ENCODE measurements at regions not wholly inside any gene's neighbourhood (a gene's known extent, or its start where the extent isn't known, plus 50 kb on each side); places are given as distances from the start of the nearest gene placed in this dataset.
"Not testable (repeated sequence)": the region's sequence is repeated elsewhere in the genome, so short reads cannot be mapped to it uniquely, and the experiment has no call there.

GRCh38 chr17:63295839-63296590 is 150.1 kb downstream of the CYB561 start:
- Mint-ChIP-seq H3K27me3 (peaks cover 0 to 6% of the 10 kb centered on the region in 2 donors), H3K36me3 (peaks cover 2 to 14% of the 10 kb centered on the region in 2 donors), H3K27ac (no peak overlapping the region), H3K9me3 (peaks cover 11 to 19% of the 10 kb centered on the region in 2 donors), H3K4me1 (peaks cover 0 to 3% of the 10 kb centered on the region in 2 donors), H3K4me3 (no peak overlapping the region)
- ATAC-seq (replicated peaks) (peak in 1 of 2 donors; percentile 29), DNase-seq (no peak)

GRCh38 chr17:63298916-63299315 is 147.2 kb downstream of the CYB561 start:
- not testable (repeated sequence) for DNase-seq; ATAC-seq (replicated peaks); H3K27ac Mint-ChIP-seq; H3K4me1 Mint-ChIP-seq; H3K4me3 Mint-ChIP-seq; H3K27me3 Mint-ChIP-seq
- Mint-ChIP-seq H3K9me3 (peaks cover 18 to 34% of the 10 kb centered on the region in 2 donors), H3K36me3 (peaks cover 17 to 18% of the 10 kb centered on the region in 2 donors)

- no peak for DNase-seq
- no peaks in the 10 kb centered on the region for H3K27me3 Mint-ChIP-seq
- no peak for ATAC-seq (replicated peaks)
- peaks cover 7 to 19% of the 10 kb centered on the region in 2 donors for H3K9me3 Mint-ChIP-seq
- no peak overlapping the region for H3K4me3 Mint-ChIP-seq
- no peak overlapping the region for H3K27ac Mint-ChIP-seq
- peaks cover 4 to 6% of the 10 kb centered on the region in 2 donors for H3K4me1 Mint-ChIP-seq
- peaks cover 6 to 18% of the 10 kb centered on the region in 2 donors for H3K36me3 Mint-ChIP-seq
These were observed 141.3 kb downstream of the CYB561 start for GRCh38 chr17:63304704-63305261.

GRCh38 chr17:63305857-63306256 is 140.2 kb downstream of the CYB561 start:
- Mint-ChIP-seq H3K9me3 (peaks cover 7 to 19% of the 10 kb centered on the region in 2 donors), H3K27ac (peak overlapping the region; percentile 56), H3K27me3 (no peaks in the 10 kb centered on the region), H3K4me1 (peaks cover 4 to 6% of the 10 kb centered on the region in 2 donors), H3K36me3 (peaks cover 6 to 18% of the 10 kb centered on the region in 2 donors), H3K4me3 (no peak overlapping the region)
- no peak for DNase-seq
- no peak for ATAC-seq (replicated peaks)

- Mint-ChIP-seq H3K27ac (no peak overlapping the region), H3K27me3 (no peaks in the 10 kb centered on the region), H3K9me3 (peaks cover 7 to 16% of the 10 kb centered on the region in 2 donors), H3K36me3 (peaks cover 6 to 18% of the 10 kb centered on the region in 2 donors), H3K4me3 (no peak overlapping the region), H3K4me1 (peaks cover 4 to 11% of the 10 kb centered on the region in 2 donors)
- peak; percentile 76 to 82 for ATAC-seq (replicated peaks)
- DNase-seq = no peak
These were observed 139.3 kb downstream of the CYB561 start for GRCh38 chr17:63306855-63307254.

GRCh38 chr17:63308272-63308671 is 137.8 kb downstream of the CYB561 start:
- Mint-ChIP-seq H3K27ac (no peak overlapping the region), H3K9me3 (peaks cover 3 to 10% of the 10 kb centered on the region in 2 donors), H3K27me3 (no peaks in the 10 kb centered on the region), H3K36me3 (peaks cover 6 to 9% of the 10 kb centered on the region in 2 donors), H3K4me3 (no peak overlapping the region), H3K4me1 (peaks cover 4 to 12% of the 10 kb centered on the region in 2 donors)
- DNase-seq = no peak
- ATAC-seq (replicated peaks) = no peak

GRCh38 chr17:63309021-63309420 is 137.1 kb downstream of the CYB561 start:
- DNase-seq (no peak), ATAC-seq (replicated peaks) (peak; percentile 58 to 76)
- Mint-ChIP-seq H3K4me3 (no peak overlapping the region), H3K27me3 (no peaks in the 10 kb centered on the region), H3K27ac (no peak overlapping the region), H3K36me3 (peaks cover 0 to 2% of the 10 kb centered on the region in 2 donors), H3K9me3 (peaks cover 0 to 3% of the 10 kb centered on the region in 2 donors), H3K4me1 (peaks cover 4 to 12% of the 10 kb centered on the region in 2 donors)

GRCh38 chr17:63311416-63311937 is 134.6 kb downstream of the CYB561 start:
- no peak for DNase-seq
- Mint-ChIP-seq H3K27ac (no peak overlapping the region), H3K27me3 (no peaks in the 10 kb centered on the region), H3K9me3 (no peaks in the 10 kb centered on the region), H3K4me3 (no peak overlapping the region), H3K4me1 (peaks cover 4 to 12% of the 10 kb centered on the region in 2 donors), H3K36me3 (peaks cover 3 to 4% of the 10 kb centered on the region in 2 donors)
- peak; percentile 56 to 63 for ATAC-seq (replicated peaks)

- peaks cover 0 to 5% of the 10 kb centered on the region in 2 donors for H3K4me1 Mint-ChIP-seq
- ATAC-seq (replicated peaks) (no peak), DNase-seq (no peak)
- no peak overlapping the region for H3K27ac Mint-ChIP-seq
- H3K9me3 Mint-ChIP-seq = no peaks in the 10 kb centered on the region
- no peaks in the 10 kb centered on the region for H3K27me3 Mint-ChIP-seq
- peaks cover 3 to 7% of the 10 kb centered on the region in 2 donors for H3K36me3 Mint-ChIP-seq
- H3K4me3 Mint-ChIP-seq = no peak overlapping the region
These were observed 131.3 kb downstream of the CYB561 start for GRCh38 chr17:63314761-63315160.

GRCh38 chr17:63316100-63316499 is 130.0 kb downstream of the CYB561 start:
- peaks cover 5 to 7% of the 10 kb centered on the region in 2 donors for H3K36me3 Mint-ChIP-seq
- DNase-seq (no peak), ATAC-seq (replicated peaks) (no peak)
- no peak overlapping the region for H3K27ac Mint-ChIP-seq
- H3K4me3 Mint-ChIP-seq = no peak overlapping the region
- no peaks in the 10 kb centered on the region for H3K9me3 Mint-ChIP-seq
- H3K4me1 Mint-ChIP-seq = peaks cover 0 to 5% of the 10 kb centered on the region in 2 donors
- H3K27me3 Mint-ChIP-seq = no peaks in the 10 kb centered on the region

GRCh38 chr17:63317166-63317840 is 128.8 kb downstream of the CYB561 start:
- Mint-ChIP-seq H3K36me3 (peaks cover 7% of the 10 kb centered on the region in 2 donors), H3K4me1 (no peaks in the 10 kb centered on the region), H3K27me3 (no peaks in the 10 kb centered on the region), H3K9me3 (no peaks in the 10 kb centered on the region), H3K27ac (no peak overlapping the region), H3K4me3 (no peak overlapping the region)
- ATAC-seq (replicated peaks) = no peak
- DNase-seq = no peak

- ATAC-seq (replicated peaks) (no peak), DNase-seq (no peak)
- Mint-ChIP-seq H3K4me3 (no peak overlapping the region), H3K27me3 (no peaks in the 10 kb centered on the region), H3K36me3 (peaks cover 0 to 2% of the 10 kb centered on the region in 2 donors), H3K27ac (no peak overlapping the region), H3K4me1 (peaks cover 0 to 4% of the 10 kb centered on the region in 2 donors), H3K9me3 (no peaks in the 10 kb centered on the region)
These were observed 120.3 kb downstream of the CYB561 start for GRCh38 chr17:63325808-63326207.

GRCh38 chr17:63329876-63330275 is 116.2 kb downstream of the CYB561 start:
- Mint-ChIP-seq H3K9me3 (no peaks in the 10 kb centered on the region), H3K4me3 (no peak overlapping the region), H3K27me3 (no peaks in the 10 kb centered on the region), H3K36me3 (no peaks in the 10 kb centered on the region), H3K27ac (no peak overlapping the region), H3K4me1 (peaks cover 0 to 4% of the 10 kb centered on the region in 2 donors)
- DNase-seq = no peak
- no peak for ATAC-seq (replicated peaks)

GRCh38 chr17:63331301-63332061 is 114.6 kb downstream of the CYB561 start:
- Mint-ChIP-seq H3K27ac (no peak overlapping the region), H3K27me3 (no peaks in the 10 kb centered on the region), H3K9me3 (no peaks in the 10 kb centered on the region), H3K4me1 (no peaks in the 10 kb centered on the region), H3K4me3 (no peak overlapping the region), H3K36me3 (no peaks in the 10 kb centered on the region)
- DNase-seq (no peak), ATAC-seq (replicated peaks) (no peak)
